ENCODE measurements at regions not wholly inside any gene's neighbourhood (a gene's known extent, or its start where the extent isn't known, plus 50 kb on each side); places are given as distances from the start of the nearest gene placed in this dataset.

DNA sequence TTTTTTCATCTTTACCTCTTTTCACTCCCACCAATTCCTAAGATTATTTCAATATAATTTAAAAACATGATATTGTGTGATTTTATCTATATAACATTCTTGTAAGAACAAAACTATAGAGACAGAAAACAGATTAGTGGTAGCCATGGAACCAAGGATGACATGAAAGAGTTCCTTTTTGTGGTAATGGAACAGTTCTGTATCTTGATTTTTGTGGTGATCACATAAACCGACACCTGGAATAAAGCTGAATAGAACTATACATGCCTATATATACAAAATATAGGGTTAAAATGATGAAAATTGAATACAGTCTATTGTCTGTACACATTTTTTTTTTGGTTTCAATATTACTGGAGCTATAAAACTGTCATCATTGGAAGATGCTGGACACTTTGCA is 945.4 kb downstream of the SI start:
- H3K9me2 ChIP-seq: 0 out of 2 replicates have a peak, but pooled peaks cover 3% of the 10 kb centered on the region
- no peak for DNase-seq
- WGBS (ENCODE audit: low lambda C conversion rate): 15% methylated on average over 1 of the region's 1 CpG
- H3K4me2 ChIP-seq: no peak overlapping the region
- H3K36me3 ChIP-seq (replicated peaks in 1 of 2; ENCODE audit: control insufficient read depth in 1 of 2, insufficient read depth in 2 of 2, low read length in 1 of 2): no peaks in the 10 kb centered on the region
- no peak for TF ChIP-seq RAD21 (IDR thresholded peaks at IDR 0.05; ENCODE audit: low read length)
- TF ChIP-seq TEAD4 (IDR thresholded peaks at IDR 0.05; ENCODE audit: borderline replicate concordance, insufficient read depth): no peak
- TF ChIP-seq POLR2AphosphoS5 (IDR thresholded peaks at IDR 0.05; ENCODE audit: low read depth, low read length): no peak
- TF ChIP-seq GATA2 (CRISPR knock-in tag; IDR thresholded peaks at IDR 0.05): no peak
- TF ChIP-seq, protein P1, sequence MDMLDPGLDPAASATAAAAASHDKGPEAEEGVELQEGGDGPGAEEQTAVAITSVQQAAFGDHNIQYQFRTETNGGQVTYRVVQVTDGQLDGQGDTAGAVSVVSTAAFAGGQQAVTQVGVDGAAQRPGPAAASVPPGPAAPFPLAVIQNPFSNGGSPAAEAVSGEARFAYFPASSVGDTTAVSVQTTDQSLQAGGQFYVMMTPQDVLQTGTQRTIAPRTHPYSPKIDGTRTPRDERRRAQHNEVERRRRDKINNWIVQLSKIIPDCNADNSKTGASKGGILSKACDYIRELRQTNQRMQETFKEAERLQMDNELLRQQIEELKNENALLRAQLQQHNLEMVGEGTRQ (IDR thresholded peaks at IDR 0.05; ENCODE audit: borderline replicate concordance, low read depth, low read length): no peak
- no peak for TF ChIP-seq SIN3A (IDR thresholded peaks at IDR 0.05; ENCODE audit: borderline replicate concordance, low read depth, low read length)
- TF ChIP-seq, protein P2, sequence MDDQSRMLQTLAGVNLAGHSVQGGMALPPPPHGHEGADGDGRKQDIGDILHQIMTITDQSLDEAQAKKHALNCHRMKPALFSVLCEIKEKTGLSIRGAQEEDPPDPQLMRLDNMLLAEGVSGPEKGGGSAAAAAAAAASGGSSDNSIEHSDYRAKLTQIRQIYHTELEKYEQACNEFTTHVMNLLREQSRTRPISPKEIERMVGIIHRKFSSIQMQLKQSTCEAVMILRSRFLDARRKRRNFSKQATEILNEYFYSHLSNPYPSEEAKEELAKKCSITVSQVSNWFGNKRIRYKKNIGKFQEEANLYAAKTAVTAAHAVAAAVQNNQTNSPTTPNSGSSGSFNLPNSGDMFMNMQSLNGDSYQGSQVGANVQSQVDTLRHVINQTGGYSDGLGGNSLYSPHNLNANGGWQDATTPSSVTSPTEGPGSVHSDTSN (IDR thresholded peaks at IDR 0.05): no peak
- TF ChIP-seq, protein P3, sequence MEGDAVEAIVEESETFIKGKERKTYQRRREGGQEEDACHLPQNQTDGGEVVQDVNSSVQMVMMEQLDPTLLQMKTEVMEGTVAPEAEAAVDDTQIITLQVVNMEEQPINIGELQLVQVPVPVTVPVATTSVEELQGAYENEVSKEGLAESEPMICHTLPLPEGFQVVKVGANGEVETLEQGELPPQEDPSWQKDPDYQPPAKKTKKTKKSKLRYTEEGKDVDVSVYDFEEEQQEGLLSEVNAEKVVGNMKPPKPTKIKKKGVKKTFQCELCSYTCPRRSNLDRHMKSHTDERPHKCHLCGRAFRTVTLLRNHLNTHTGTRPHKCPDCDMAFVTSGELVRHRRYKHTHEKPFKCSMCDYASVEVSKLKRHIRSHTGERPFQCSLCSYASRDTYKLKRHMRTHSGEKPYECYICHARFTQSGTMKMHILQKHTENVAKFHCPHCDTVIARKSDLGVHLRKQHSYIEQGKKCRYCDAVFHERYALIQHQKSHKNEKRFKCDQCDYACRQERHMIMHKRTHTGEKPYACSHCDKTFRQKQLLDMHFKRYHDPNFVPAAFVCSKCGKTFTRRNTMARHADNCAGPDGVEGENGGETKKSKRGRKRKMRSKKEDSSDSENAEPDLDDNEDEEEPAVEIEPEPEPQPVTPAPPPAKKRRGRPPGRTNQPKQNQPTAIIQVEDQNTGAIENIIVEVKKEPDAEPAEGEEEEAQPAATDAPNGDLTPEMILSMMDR (IDR thresholded peaks at IDR 0.05): no peak
- TF ChIP-seq, protein P4, sequence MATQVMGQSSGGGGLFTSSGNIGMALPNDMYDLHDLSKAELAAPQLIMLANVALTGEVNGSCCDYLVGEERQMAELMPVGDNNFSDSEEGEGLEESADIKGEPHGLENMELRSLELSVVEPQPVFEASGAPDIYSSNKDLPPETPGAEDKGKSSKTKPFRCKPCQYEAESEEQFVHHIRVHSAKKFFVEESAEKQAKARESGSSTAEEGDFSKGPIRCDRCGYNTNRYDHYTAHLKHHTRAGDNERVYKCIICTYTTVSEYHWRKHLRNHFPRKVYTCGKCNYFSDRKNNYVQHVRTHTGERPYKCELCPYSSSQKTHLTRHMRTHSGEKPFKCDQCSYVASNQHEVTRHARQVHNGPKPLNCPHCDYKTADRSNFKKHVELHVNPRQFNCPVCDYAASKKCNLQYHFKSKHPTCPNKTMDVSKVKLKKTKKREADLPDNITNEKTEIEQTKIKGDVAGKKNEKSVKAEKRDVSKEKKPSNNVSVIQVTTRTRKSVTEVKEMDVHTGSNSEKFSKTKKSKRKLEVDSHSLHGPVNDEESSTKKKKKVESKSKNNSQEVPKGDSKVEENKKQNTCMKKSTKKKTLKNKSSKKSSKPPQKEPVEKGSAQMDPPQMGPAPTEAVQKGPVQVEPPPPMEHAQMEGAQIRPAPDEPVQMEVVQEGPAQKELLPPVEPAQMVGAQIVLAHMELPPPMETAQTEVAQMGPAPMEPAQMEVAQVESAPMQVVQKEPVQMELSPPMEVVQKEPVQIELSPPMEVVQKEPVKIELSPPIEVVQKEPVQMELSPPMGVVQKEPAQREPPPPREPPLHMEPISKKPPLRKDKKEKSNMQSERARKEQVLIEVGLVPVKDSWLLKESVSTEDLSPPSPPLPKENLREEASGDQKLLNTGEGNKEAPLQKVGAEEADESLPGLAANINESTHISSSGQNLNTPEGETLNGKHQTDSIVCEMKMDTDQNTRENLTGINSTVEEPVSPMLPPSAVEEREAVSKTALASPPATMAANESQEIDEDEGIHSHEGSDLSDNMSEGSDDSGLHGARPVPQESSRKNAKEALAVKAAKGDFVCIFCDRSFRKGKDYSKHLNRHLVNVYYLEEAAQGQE (IDR thresholded peaks at IDR 0.05; ENCODE audit: low read depth, low read length): no peak
- no peak for TF ChIP-seq FOSL2 (IDR thresholded peaks at IDR 0.05; ENCODE audit: borderline replicate concordance, low read depth)
- TF ChIP-seq CHD2 (IDR thresholded peaks at IDR 0.05; ENCODE audit: low read length, partially characterized antibody): no peak
- no peak for TF ChIP-seq FOXJ3 (CRISPR knock-in tag; IDR thresholded peaks at IDR 0.05)
- no peak for TF ChIP-seq TCF12 (IDR thresholded peaks at IDR 0.05)
- no peak for TF ChIP-seq EZH2phosphoT487 (IDR thresholded peaks at IDR 0.05; ENCODE audit: borderline replicate concordance, low read depth)
- TF ChIP-seq MXI1 (IDR thresholded peaks at IDR 0.05; ENCODE audit: low read depth, low read length): no peak
- no peak for TF ChIP-seq MEF2A (IDR thresholded peaks at IDR 0.05; ENCODE audit: borderline replicate concordance, low read depth)
- TF ChIP-seq RXRA (IDR thresholded peaks at IDR 0.05; ENCODE audit: borderline replicate concordance, low read depth): no peak
- no peak for TF ChIP-seq FOXM1 (IDR thresholded peaks at IDR 0.05; ENCODE audit: low read depth)
- CTCF ChIA-PET: no interaction called here
- H3K9ac ChIP-seq: no peak overlapping the region
- no peaks in the 10 kb centered on the region for H3K27me3 ChIP-seq (ENCODE audit: insufficient read depth)
- POLR2A ChIA-PET: no interaction called here
- no peaks in the 10 kb centered on the region for H3F3A ChIP-seq (replicated peaks; ENCODE audit: insufficient read depth)
- H3K4me3 ChIP-seq (ENCODE audit: low read depth in 2 of 2, low read length in 1 of 2): no peak overlapping the region
- no peaks in the 10 kb centered on the region for H3K9me3 ChIP-seq
- no peaks in the 10 kb centered on the region for H3K4me1 ChIP-seq (ENCODE audit: control insufficient read depth in 1 of 2, insufficient read depth in 2 of 2, low read depth in 1 of 2, low read length in 1 of 2)
- H4K20me1 ChIP-seq (ENCODE audit: insufficient read depth): no peaks in the 10 kb centered on the region
- no peaks in the 10 kb centered on the region for H3K79me2 ChIP-seq (ENCODE audit: insufficient read depth)
- H3K27ac ChIP-seq (ENCODE audit: low read depth in 2 of 2, low read length in 1 of 2): no peak overlapping the region
- H2AFZ ChIP-seq (ENCODE audit: low read depth): no peak overlapping the region

All from SK-N-SH (cell line).